ENCODE measurements at regions not wholly inside any gene's neighbourhood (a gene's known extent, or its start where the extent isn't known, plus 50 kb on each side); places are given as distances from the start of the nearest gene placed in this dataset.
"Not testable (repeated sequence)": the region's sequence is repeated elsewhere in the genome, so short reads cannot be mapped to it uniquely, and the experiment has no call there.

DNA sequence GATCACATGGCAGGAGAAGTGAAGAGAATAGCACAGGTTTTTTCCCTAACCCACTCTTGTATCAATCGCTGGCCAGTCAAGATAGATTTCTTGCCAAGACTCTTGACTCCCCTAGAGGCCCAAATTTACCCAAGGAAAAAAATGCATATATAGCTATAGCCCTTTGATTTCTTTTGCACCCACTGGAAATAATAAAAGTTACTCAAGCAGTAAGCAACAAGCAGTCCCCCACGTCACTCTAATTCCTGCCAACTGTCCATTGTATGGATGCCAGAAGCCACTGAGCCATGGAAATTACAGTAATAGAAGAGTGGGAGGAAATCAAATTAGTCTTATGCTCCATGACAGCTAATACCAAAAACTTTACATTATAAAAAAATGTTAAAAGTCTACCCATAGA, 125.3 kb upstream of the SLC39A10 start:
- H3K36me3 ChIP-seq: no peaks in the 10 kb centered on the region
- H3K4me3 ChIP-seq (ENCODE audit: low read depth in 1 of 2, low read length in 1 of 2): no peak overlapping the region
- H3K9me3 ChIP-seq: no peaks in the 10 kb centered on the region
- TF ChIP-seq, protein P1, sequence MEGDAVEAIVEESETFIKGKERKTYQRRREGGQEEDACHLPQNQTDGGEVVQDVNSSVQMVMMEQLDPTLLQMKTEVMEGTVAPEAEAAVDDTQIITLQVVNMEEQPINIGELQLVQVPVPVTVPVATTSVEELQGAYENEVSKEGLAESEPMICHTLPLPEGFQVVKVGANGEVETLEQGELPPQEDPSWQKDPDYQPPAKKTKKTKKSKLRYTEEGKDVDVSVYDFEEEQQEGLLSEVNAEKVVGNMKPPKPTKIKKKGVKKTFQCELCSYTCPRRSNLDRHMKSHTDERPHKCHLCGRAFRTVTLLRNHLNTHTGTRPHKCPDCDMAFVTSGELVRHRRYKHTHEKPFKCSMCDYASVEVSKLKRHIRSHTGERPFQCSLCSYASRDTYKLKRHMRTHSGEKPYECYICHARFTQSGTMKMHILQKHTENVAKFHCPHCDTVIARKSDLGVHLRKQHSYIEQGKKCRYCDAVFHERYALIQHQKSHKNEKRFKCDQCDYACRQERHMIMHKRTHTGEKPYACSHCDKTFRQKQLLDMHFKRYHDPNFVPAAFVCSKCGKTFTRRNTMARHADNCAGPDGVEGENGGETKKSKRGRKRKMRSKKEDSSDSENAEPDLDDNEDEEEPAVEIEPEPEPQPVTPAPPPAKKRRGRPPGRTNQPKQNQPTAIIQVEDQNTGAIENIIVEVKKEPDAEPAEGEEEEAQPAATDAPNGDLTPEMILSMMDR (IDR thresholded peaks at IDR 0.05): no peak
- H3K27ac ChIP-seq: no peak overlapping the region
- H3K27me3 ChIP-seq: no peaks in the 10 kb centered on the region
- peaks cover 16 to 33% of the 10 kb centered on the region in 2 experiments for H3K4me1 ChIP-seq (ENCODE audit: control insufficient read depth in 1 of 2, insufficient read depth in 1 of 2, low read depth in 1 of 2, low read length in 1 of 2)

DNA sequence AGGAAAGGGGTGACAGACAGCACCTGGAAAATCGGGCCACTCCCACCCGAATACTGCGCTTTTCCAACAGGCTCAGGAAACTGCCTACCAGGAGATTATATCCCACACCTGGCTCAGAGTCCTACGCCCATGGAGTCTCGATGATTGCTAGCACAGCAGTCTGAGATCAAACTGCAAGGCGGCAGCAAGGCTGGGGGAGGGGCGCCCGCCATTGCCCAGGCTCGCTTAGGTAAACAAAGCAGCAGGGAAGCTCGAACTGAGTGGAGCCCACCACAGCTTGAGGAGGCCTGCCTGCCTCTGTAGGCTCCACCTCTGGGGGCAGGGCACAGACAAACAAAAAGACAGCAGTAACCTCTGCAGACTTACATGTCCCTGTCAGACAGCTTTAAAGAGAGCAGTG, 133.8 kb upstream of the SLC39A10 start:
- not testable (repeated sequence) for H3K27ac ChIP-seq; H3K4me3 ChIP-seq (ENCODE audit: low read depth in 1 of 2, low read length in 1 of 2); H3K27me3 ChIP-seq; H3K36me3 ChIP-seq; H3K4me1 ChIP-seq (ENCODE audit: control insufficient read depth in 1 of 2, insufficient read depth in 1 of 2, low read depth in 1 of 2, low read length in 1 of 2); H3K9me3 ChIP-seq

DNA sequence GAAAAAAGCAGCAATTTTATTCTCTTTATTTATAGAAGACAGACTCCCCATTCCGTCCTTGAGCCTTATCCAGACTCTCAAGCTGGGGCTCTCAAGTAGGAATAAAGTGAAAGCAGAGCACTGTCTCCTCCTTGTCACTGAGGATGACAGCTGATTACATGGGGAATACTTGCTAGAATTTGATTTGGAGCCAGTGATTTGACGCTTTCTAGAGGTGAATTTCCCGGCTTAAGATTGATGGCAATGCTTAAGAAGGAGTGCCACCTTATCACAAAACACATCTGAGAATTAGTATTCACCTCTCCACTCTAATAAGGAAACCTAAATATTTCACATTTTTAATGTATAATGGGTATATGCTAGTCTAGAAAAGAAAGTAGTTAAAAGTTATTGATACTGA, 135.4 kb upstream of the SLC39A10 start:
- H3K27me3 ChIP-seq: no peaks in the 10 kb centered on the region
- no peak overlapping the region for H3K27ac ChIP-seq
- H3K4me3 ChIP-seq (ENCODE audit: low read depth in 1 of 2, low read length in 1 of 2): no peak overlapping the region
- no peaks in the 10 kb centered on the region for H3K36me3 ChIP-seq
- no peaks in the 10 kb centered on the region for H3K4me1 ChIP-seq (ENCODE audit: control insufficient read depth in 1 of 2, insufficient read depth in 1 of 2, low read depth in 1 of 2, low read length in 1 of 2)
- TF ChIP-seq, protein P1 (IDR thresholded peaks at IDR 0.05): no peak
- H3K9me3 ChIP-seq: no peaks in the 10 kb centered on the region

DNA sequence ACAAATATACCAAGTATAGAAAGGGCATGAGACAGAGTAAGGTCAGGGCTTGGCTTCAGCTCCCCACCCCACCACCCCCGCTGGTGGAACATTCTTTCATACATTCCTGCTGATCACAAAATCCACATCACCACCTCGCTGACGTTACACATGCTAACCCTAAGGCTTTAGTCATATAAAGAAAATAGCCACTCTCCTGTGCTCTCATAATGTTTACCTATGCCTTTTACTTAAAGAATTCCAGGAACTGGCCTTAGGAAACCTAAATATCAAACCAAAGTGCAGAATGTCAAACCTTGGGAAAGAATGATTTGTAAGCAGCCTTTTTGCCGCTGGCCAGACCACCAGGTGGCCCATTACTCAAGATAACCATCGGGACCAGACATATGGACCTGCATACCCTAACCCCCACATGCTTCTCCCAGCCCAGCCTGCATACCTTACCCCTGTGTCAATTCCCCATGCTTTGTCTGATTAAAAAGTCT, 136.3 kb upstream of the SLC39A10 start:
- H3K4me1 ChIP-seq (ENCODE audit: control insufficient read depth in 1 of 2, insufficient read depth in 1 of 2, low read depth in 1 of 2, low read length in 1 of 2): no peaks in the 10 kb centered on the region
- TF ChIP-seq, protein P1 (IDR thresholded peaks at IDR 0.05): no peak
- H3K27ac ChIP-seq: no peak overlapping the region
- H3K27me3 ChIP-seq: no peaks in the 10 kb centered on the region
- H3K4me3 ChIP-seq (ENCODE audit: low read depth in 1 of 2, low read length in 1 of 2): no peak overlapping the region
- no peaks in the 10 kb centered on the region for H3K9me3 ChIP-seq
- H3K36me3 ChIP-seq: no peaks in the 10 kb centered on the region

DNA sequence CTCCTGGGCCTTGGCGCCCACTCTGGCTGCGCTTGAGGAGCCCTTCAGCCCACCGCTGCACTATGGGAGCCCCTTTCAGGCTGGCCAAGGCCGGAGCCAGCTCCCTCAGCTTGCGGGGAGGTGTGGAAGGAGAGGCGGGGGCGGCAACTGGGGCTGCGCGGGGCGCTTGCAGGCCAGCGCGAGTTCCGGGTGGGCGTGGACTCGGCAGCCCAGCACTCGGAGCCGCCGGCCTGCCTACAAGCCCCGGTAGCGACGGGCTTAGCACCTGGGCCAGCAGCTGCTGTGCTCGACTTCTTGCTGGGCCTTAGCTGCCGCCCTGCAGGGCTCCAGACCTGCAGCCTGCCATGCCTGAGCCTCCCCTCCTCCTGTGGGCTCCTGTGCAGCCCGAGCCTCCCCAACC, 141.5 kb upstream of the SLC39A10 start:
- Histone ChIP-seq H3K4me1 (ENCODE audit: control insufficient read depth in 1 of 2, insufficient read depth in 1 of 2, low read depth in 1 of 2, low read length in 1 of 2) (no peaks in the 10 kb centered on the region), H3K36me3 (no peaks in the 10 kb centered on the region), H3K27ac (no peak overlapping the region), H3K9me3 (no peaks in the 10 kb centered on the region), H3K27me3 (no peaks in the 10 kb centered on the region), H3K4me3 (ENCODE audit: low read depth in 1 of 2, low read length in 1 of 2) (no peak overlapping the region)
- TF ChIP-seq, protein P1 (IDR thresholded peaks at IDR 0.05): no peak

DNA sequence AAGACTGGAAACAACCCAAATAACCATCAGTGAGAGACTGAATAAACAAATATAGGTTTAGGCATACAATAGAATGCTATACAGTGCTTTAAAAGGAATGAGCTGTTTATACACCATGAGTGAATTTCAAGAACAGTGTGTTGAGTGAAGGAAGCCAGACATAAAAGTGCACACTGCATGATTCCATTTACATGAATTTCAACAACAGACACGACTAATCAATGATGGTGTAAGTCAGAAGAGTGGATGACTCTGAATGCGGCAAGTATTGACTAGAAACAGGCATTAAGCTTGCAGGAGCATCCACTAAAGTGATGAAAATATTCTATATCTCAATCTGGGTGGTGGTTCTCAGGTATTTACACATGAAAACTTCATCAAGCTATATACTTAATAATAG, 142.7 kb upstream of the SLC39A10 start:
- no peak overlapping the region for H3K27ac ChIP-seq
- H3K4me1 ChIP-seq (ENCODE audit: control insufficient read depth in 1 of 2, insufficient read depth in 1 of 2, low read depth in 1 of 2, low read length in 1 of 2): no peaks in the 10 kb centered on the region
- H3K36me3 ChIP-seq: no peaks in the 10 kb centered on the region
- H3K9me3 ChIP-seq: no peaks in the 10 kb centered on the region
- no peaks in the 10 kb centered on the region for H3K27me3 ChIP-seq
- TF ChIP-seq, protein P1 (IDR thresholded peaks at IDR 0.05): no peak
- no peak overlapping the region for H3K4me3 ChIP-seq (ENCODE audit: low read depth in 1 of 2, low read length in 1 of 2)
